ENCODE measurements at regions not wholly inside any gene's neighbourhood (a gene's known extent, or its start where the extent isn't known, plus 50 kb on each side); places are given as distances from the start of the nearest gene placed in this dataset.

GRCh38 chr13:71005919-71006318 is 861.1 kb downstream of the DACH1 start:
- H3K4me2 ChIP-seq (ENCODE audit: insufficient read depth, low read length): no peak overlapping the region
- no peak overlapping the region for H2AFZ ChIP-seq (ENCODE audit: low read depth, low read length)
- dilution Hi-C loops (cut with MboI; ENCODE audit: extremely low pct_ligation_motif_present, low sequenced_read_pairs): no loop called here
- TF ChIP-seq POLR2A (IDR thresholded peaks at IDR 0.05; ENCODE audit: low read depth, low read length): no peak
- TF ChIP-seq JUN (IDR thresholded peaks at IDR 0.05; ENCODE audit: borderline replicate concordance, insufficient read depth, insufficient read length, low read depth): no peak
- TF ChIP-seq FOS (IDR thresholded peaks at IDR 0.05; ENCODE audit: borderline replicate concordance, insufficient read depth, low read length): no peak
- TF ChIP-seq EZH2 (IDR thresholded peaks at IDR 0.05; ENCODE audit: borderline replicate concordance, low read depth, low read length, severe bottlenecking): no peak
- no peak for TF ChIP-seq MYC (IDR thresholded peaks at IDR 0.05; ENCODE audit: low read depth, low read length)
- no peak for TF ChIP-seq GATA2 (IDR thresholded peaks at IDR 0.05; ENCODE audit: insufficient read depth, insufficient read length, low read depth, low read length)
- TF ChIP-seq MAX (IDR thresholded peaks at IDR 0.05; ENCODE audit: insufficient read depth, insufficient read length): no peak
- no peak for TF ChIP-seq POLR2AphosphoS5 (IDR thresholded peaks at IDR 0.05; ENCODE audit: insufficient read depth, low read depth, low read length)
- no peak for TF ChIP-seq CTCF (IDR thresholded peaks at IDR 0.05; ENCODE audit: extremely low read depth in 1 of 2, insufficient read depth in 1 of 2, low read depth in 1 of 2, low read length in 2 of 2)
- H3K4me3 ChIP-seq (replicated peaks in 1 of 3; ENCODE audit: insufficient read depth in 1 of 3, low read depth in 1 of 3, low read length in 3 of 3): no peak overlapping the region
- no peaks in the 10 kb centered on the region for H3K9me3 ChIP-seq (replicated peaks; ENCODE audit: control insufficient read depth, insufficient read depth, low read length)
- FAIRE-seq (no peak), DNase-seq (ENCODE audit: low read depth, low spot score) (no peak)
- intact Hi-C loops (cut with micrococcal nuclease): no loop called here
- H4K20me1 ChIP-seq (replicated peaks; ENCODE audit: control insufficient read depth, extremely low read depth, insufficient read depth, low read length): no peaks in the 10 kb centered on the region
- H3K27ac ChIP-seq (ENCODE audit: insufficient read depth, low read depth, low read length): no peak overlapping the region
- H3K36me3 ChIP-seq (ENCODE audit: control insufficient read depth in 2 of 2, extremely low read depth in 1 of 2, insufficient read depth in 2 of 2, low read length in 2 of 2): no peaks in the 10 kb centered on the region
- H3K27me3 ChIP-seq (ENCODE audit: control insufficient read depth in 2 of 2, insufficient read depth in 2 of 2, low read length in 2 of 2): no peaks in the 10 kb centered on the region
- H3K9me1 ChIP-seq (replicated peaks; ENCODE audit: control insufficient read depth, extremely low read depth, insufficient read depth, low read length): no peaks in the 10 kb centered on the region
- no TSS peak for BruUV-seq (replicated peaks)
- H3K9ac ChIP-seq (replicated peaks; ENCODE audit: extremely low read depth, insufficient read depth, low read length): no peak overlapping the region
- CTCF ChIA-PET: no interaction called here
- no peaks in the 10 kb centered on the region for H3K79me2 ChIP-seq (ENCODE audit: control insufficient read depth, insufficient read depth, low read length)
- no peaks in the 10 kb centered on the region for H3K4me1 ChIP-seq (ENCODE audit: control insufficient read depth, extremely low read depth, insufficient read depth, low read length)
- POLR2A ChIA-PET: no interaction called here
